HepG2 (cell line): ENCODE measurements at regions not wholly inside any gene's neighbourhood (a gene's known extent, or its start where the extent isn't known, plus 50 kb on each side); places are given as distances from the start of the nearest gene placed in this dataset.

Experiments
- ATAC-seq: fragments of 200-7000 bp; cut with Tn5 transposase; 3 replicates; pipeline ENCODE4 v1.9.1; 2020; ENCODE audit warnings: mild to moderate bottlenecking, moderate library complexity
- BruUV-seq: library from RNA; stranded (reverse); fragments of 400-500 nt; replicated peaks from 2 replicates; lab custom pipeline; 2021; lab: Mats Ljungman, UMichigan
- CTCF ChIA-PET: fragments of 300-600 bp; formaldehyde crosslinking; extraction: SDS; loops from one replicate; lab custom pipeline; 2021; ENCODE audit warnings: low total read pairs, inconsistent platforms, low intra/inter-chr PET ratio; lab: Yijun Ruan, JAX
- POLR2A ChIA-PET: fragments of 350-600 bp; sonication (Branson Sonifier 250); formaldehyde crosslinking; loops from one replicate; lab custom pipeline; 2020; ENCODE audit warnings: antibody characterized with exemption, inconsistent platforms; lab: Yijun Ruan, JAX
- DNase-seq: peaks from one replicate; pipeline ENCODE4 v3.0.0-alpha.2; 2015; ENCODE audit warnings: low spot score
- FAIRE-seq: peaks from 3 replicates; lab custom pipeline; 2011; peaks lifted over from hg19 to GRCh38; lab: Jason Lieb, UNC
- H2AFZ ChIP-seq: one replicate; pipeline ENCODE4 v1.6.1; 2011; ENCODE audit warnings: low read length, inconsistent platforms
- H3K27ac ChIP-seq: fragments of 300-600 bp; 3 replicates; pipeline ENCODE4 v1.8.0; 2011; ENCODE audit warnings: mixed run types, mild to moderate bottlenecking, mixed read lengths, low read length, inconsistent platforms; ENCODE audit not compliant: insufficient read depth; ENCODE audit errors: extremely low read length
- H3K27me3 ChIP-seq, 2 experiments: fragments of 200-600 bp in 1 of 2; 2 replicates in 1 of 2; 3 replicates in 1 of 2; pipeline versions ENCODE4 v1.6.0 to v1.8.0; 2011; ENCODE audit warnings: low read length in 2 of 2, mild to moderate bottlenecking in 2 of 2, moderate library complexity in 2 of 2, inconsistent platforms in 1 of 2; ENCODE audit not compliant: insufficient read depth in 2 of 2, control insufficient read depth in 1 of 2
- H3K36me3 ChIP-seq, 2 experiments: fragments of 200-600 bp in 1 of 2; replicated peaks in 1 of 2; 2 replicates in 1 of 2; 3 replicates in 1 of 2; pipeline versions ENCODE4 v1.5.1 to v1.8.0; 2011; ENCODE audit warnings: low read length in 2 of 2, inconsistent platforms in 1 of 2; ENCODE audit not compliant: insufficient read depth in 2 of 2, control insufficient read depth in 1 of 2
- H3K4me1 ChIP-seq: 2 replicates; pipeline ENCODE4 v1.5.1; 2012; ENCODE audit warnings: low read length, inconsistent platforms; ENCODE audit not compliant: insufficient read depth
- H3K4me2 ChIP-seq: 2 replicates; pipeline ENCODE4 v1.6.0; 2011; ENCODE audit warnings: low read depth, low read length, inconsistent platforms
- H3K4me3 ChIP-seq, 3 experiments: fragments of 200-600 bp in 1 of 3; sonication (generic), shearing (Covaris generic) in 1 of 3; replicated peaks in 1 of 3; 2 replicates each; pipeline ENCODE4 v1.5.1; 2011 to 2016; ENCODE audit warnings: low read length in 3 of 3, inconsistent platforms in 2 of 3, low read depth in 2 of 3, mild to moderate bottlenecking in 2 of 3, control low read depth in 1 of 3, mixed read lengths in 1 of 3; ENCODE audit not compliant: insufficient read depth in 1 of 3
- H3K79me2 ChIP-seq: one replicate; pipeline ENCODE4 v1.6.1; 2011; ENCODE audit warnings: low read length, inconsistent platforms; ENCODE audit not compliant: insufficient read depth
- H3K9ac ChIP-seq: 2 replicates; pipeline ENCODE4 v1.6.0; 2011; ENCODE audit warnings: mild to moderate bottlenecking, low read depth, low read length, inconsistent platforms; ENCODE audit not compliant: insufficient read depth
- H3K9me3 ChIP-seq: 2 replicates; pipeline ENCODE4 v1.5.1; 2012; ENCODE audit warnings: mild to moderate bottlenecking, low read length
- H4K20me1 ChIP-seq: 2 replicates; pipeline ENCODE4 v1.6.0; 2011; ENCODE audit warnings: inconsistent platforms, mild to moderate bottlenecking, low read length, moderate library complexity; ENCODE audit not compliant: insufficient read depth
- ADNP ChIP-seq: sonication (generic); formaldehyde crosslinking; IDR thresholded peaks from 2 replicates; pipeline ENCODE4 v1.4.0; 2020; ENCODE audit warnings: missing genetic modification reagents
- ATF1 ChIP-seq: IDR thresholded peaks from 2 replicates; pipeline ENCODE4 v1.6.1; 2016; ENCODE audit warnings: mild to moderate bottlenecking, control low read depth
- GABPA ChIP-seq, 2 experiments: IDR thresholded peaks; 2 replicates each; pipeline ENCODE4 v1.6.1; 2011 to 2016; ENCODE audit warnings: low read depth in 2 of 2, low read length in 1 of 2, missing biosample characterization in 1 of 2, missing genetic modification characterization in 1 of 2
- GABPB1 ChIP-seq: IDR thresholded peaks from 2 replicates; pipeline ENCODE4 v1.6.1; 2016; ENCODE audit warnings: mild to moderate bottlenecking, missing genetic modification reagents, moderate library complexity, missing compliant biosample characterization
- HHEX ChIP-seq: IDR thresholded peaks from 2 replicates; pipeline ENCODE4 v1.6.1; 2016; ENCODE audit warnings: control low read depth
- ZBTB10 ChIP-seq: sonication (generic); formaldehyde crosslinking; IDR thresholded peaks from 2 replicates; pipeline ENCODE4 v1.4.0; 2020; ENCODE audit warnings: missing genetic modification reagents, borderline replicate concordance
- ZNF431 ChIP-seq: sonication (generic); formaldehyde crosslinking; IDR thresholded peaks from 2 replicates; pipeline ENCODE4 v1.9.0; 2022; ENCODE audit warnings: missing genetic modification reagents, low read depth, mild to moderate bottlenecking, borderline replicate concordance
- WGBS: methylation state at CpG from one replicate; pipeline ENCODE4 v1.1.6; 2017; ENCODE audit warnings: low lambda C conversion rate; 5-methylcytosine and 5-hydroxymethylcytosine counted together
- in situ Hi-C: cut with HindIII; loops from 2 replicates; pipeline ENCODE4 v1.10.0; 2017; ENCODE audit warnings: low pct_unique_long_range_greater_than_20kb; ENCODE audit not compliant: extremely low pct_ligation_motif_present
- intact Hi-C: fragments of 100-400 bp; cut with micrococcal nuclease; formaldehyde crosslinking; loops from one replicate; pipeline ENCODE4 v1.10.0; 2022; ENCODE audit not compliant: unreplicated experiment

- H3K27ac ChIP-seq = no peak overlapping the region
- CTCF ChIA-PET = no interaction called here
- intact Hi-C loops = no loop called here
- H3K9me3 ChIP-seq = no peaks in the 10 kb centered on the region
- H3K79me2 ChIP-seq = no peaks in the 10 kb centered on the region
- H3K4me2 ChIP-seq = 0 out of 2 replicates have a peak overlapping the region, but pooled peaks have one; percentile 6
- H3K36me3 ChIP-seq = no peaks in the 10 kb centered on the region
- H3K4me3 ChIP-seq = no peak overlapping the region
- no TSS peak for BruUV-seq
- H4K20me1 ChIP-seq = no peaks in the 10 kb centered on the region
- DNase-seq (peak; percentile 9), FAIRE-seq (no peak), ATAC-seq (peak; percentile 50; the same call in 2 of the 3 replicates)
- WGBS = 23% methylated on average over 9 of the region's 9 CpGs
- H3K4me1 ChIP-seq = no peaks in the 10 kb centered on the region
- peak overlapping the region; percentile 59 for H2AFZ ChIP-seq
- POLR2A ChIA-PET = no interaction called here
- no peaks in the 10 kb centered on the region for H3K27me3 ChIP-seq
- in situ Hi-C loops = no loop called here
- TF ChIP-seq ATF1 (CRISPR knock-in tag) = no peak
- no peak for TF ChIP-seq ADNP (CRISPR knock-in tag)
- no peak for TF ChIP-seq ZNF431 (CRISPR knock-in tag)
- peak; percentile 28; the same call in 1 of the 2 replicates for TF ChIP-seq GABPB1
- TF ChIP-seq HHEX (CRISPR knock-in tag) = no peak
- TF ChIP-seq GABPA (IDR thresholded peaks at IDR 0.05; ENCODE audit: low read depth, low read length) = peak; percentile 35; the same call in 1 of the 2 replicates
- TF ChIP-seq GABPA (CRISPR knock-in tag; IDR thresholded peaks at IDR 0.05; ENCODE audit: low read depth) = peak; percentile 87
- no peak overlapping the region for H3K9ac ChIP-seq
Measured at GRCh38 chr2:40957508-40957907, 505.6 kb upstream of the SLC8A1 start.

DNA sequence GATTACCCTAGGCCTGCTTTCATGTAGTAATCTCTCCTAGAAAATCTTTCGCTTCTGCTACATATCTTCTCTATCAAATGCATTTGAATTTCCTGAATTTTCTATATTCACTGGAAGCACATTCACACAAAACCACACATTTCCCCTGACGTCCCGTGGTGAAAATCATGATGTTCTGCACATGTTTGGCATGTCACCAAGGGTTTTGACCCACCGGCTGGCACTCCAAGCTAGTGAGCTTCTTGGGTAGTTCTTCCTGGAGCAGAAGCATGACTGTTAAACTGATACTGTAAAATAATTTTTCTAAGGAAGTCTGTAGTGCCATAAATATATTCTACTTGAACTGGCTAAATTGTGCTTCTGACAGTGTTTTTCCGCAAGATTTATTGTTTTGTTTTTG lies 510.1 kb upstream of the SLC8A1 start:
- Histone ChIP-seq H3K27ac (no peak overlapping the region), H3K4me3 (no peak overlapping the region), H4K20me1 (no peaks in the 10 kb centered on the region), H3K4me1 (no peaks in the 10 kb centered on the region), H2AFZ (no peak overlapping the region), H3K27me3 (no peaks in the 10 kb centered on the region), H3K36me3 (no peaks in the 10 kb centered on the region), H3K9me3 (no peaks in the 10 kb centered on the region), H3K9ac (no peak overlapping the region), H3K79me2 (no peaks in the 10 kb centered on the region), H3K4me2 (no peak overlapping the region)
- no TSS peak for BruUV-seq
- ChIA-PET CTCF (no interaction called here), POLR2A (no interaction called here)
- DNase-seq (no peak), ATAC-seq (no peak), FAIRE-seq (no peak)
- intact Hi-C loops (no loop called here), in situ Hi-C loops (no loop called here)
- no peak for TF ChIP-seq ZBTB10 (CRISPR knock-in tag)
- WGBS = 17% methylated on average over 5 of the region's 5 CpGs
